CD4-positive, CD25-positive, alpha-beta regulatory T cell (primary cell): ENCODE measurements at regions not wholly inside any gene's neighbourhood (a gene's known extent, or its start where the extent isn't known, plus 50 kb on each side); places are given as distances from the start of the nearest gene placed in this dataset.
"Not testable (repeated sequence)": the region's sequence is repeated elsewhere in the genome, so short reads cannot be mapped to it uniquely, and the experiment has no call there.

Experiments
- ATAC-seq, 2 donors: fragments of 150-1000 bp; cut with Tn5 transposase; one replicate each; pipeline ENCODE4 v1.10.0; 2021; ENCODE audit warnings: low read depth in 2 of 2, moderate number of reproducible peaks in 2 of 2, moderate library complexity in 1 of 2
- DNase-seq, 3 donors: peaks; one replicate each; pipeline versions ENCODE4 v3.0.0 to v3.0.0-alpha.2; 2012 to 2022; ENCODE audit warnings: mixed read lengths in 1 of 3
- H3K27ac ChIP-seq: one replicate; pipeline ENCODE4 v1.7.0; 2013; ENCODE audit warnings: mild to moderate bottlenecking, low read length; ENCODE audit not compliant: insufficient read depth, poor library complexity, severe bottlenecking
- H3K27me3 ChIP-seq: one replicate; pipeline ENCODE4 v1.7.0; 2013; ENCODE audit warnings: low read length; ENCODE audit not compliant: control insufficient read depth, insufficient read depth
- H3K36me3 ChIP-seq: one replicate; pipeline ENCODE4 v1.7.0; 2013; ENCODE audit warnings: mild to moderate bottlenecking, low read length, moderate library complexity; ENCODE audit not compliant: control insufficient read depth, insufficient read depth
- H3K4me1 ChIP-seq: 2 replicates; pipeline ENCODE4 v1.7.0; 2013; ENCODE audit warnings: mild to moderate bottlenecking, low read length; ENCODE audit not compliant: insufficient read depth, control insufficient read depth, poor library complexity, severe bottlenecking
- H3K4me3 ChIP-seq: one replicate; pipeline ENCODE4 v1.7.0; 2013; ENCODE audit warnings: low read depth, mild to moderate bottlenecking, low read length, moderate library complexity
- H3K9me3 ChIP-seq, 2 experiments: 1 replicate in 1 of 2; 2 replicates in 1 of 2; pipeline ENCODE4 v1.7.0; 2013; ENCODE audit warnings: low read length in 2 of 2, mild to moderate bottlenecking in 1 of 2, moderate library complexity in 1 of 2; ENCODE audit not compliant: control insufficient read depth in 2 of 2
- H3K27ac Mint-ChIP-seq, 3 donors: one replicate each; pipeline ENCODE4 v1.8.0; 2020 to 2022; ENCODE audit warnings: mild to moderate bottlenecking in 3 of 3, mixed read lengths in 3 of 3, moderate library complexity in 2 of 3
- H3K27me3 Mint-ChIP-seq: one replicate; pipeline ENCODE4 v1.8.0; 2022; ENCODE audit warnings: mild to moderate bottlenecking, mixed read lengths
- H3K36me3 Mint-ChIP-seq: one replicate; pipeline ENCODE4 v1.8.0; 2020; ENCODE audit warnings: mixed read lengths
- H3K4me1 Mint-ChIP-seq, 4 donors: one replicate each; pipeline ENCODE4 v1.8.0; 2020 to 2022; ENCODE audit warnings: mixed read lengths in 4 of 4, mild to moderate bottlenecking in 1 of 4
- H3K4me3 Mint-ChIP-seq, 4 donors: one replicate each; pipeline ENCODE4 v1.8.0; 2020 to 2022; ENCODE audit warnings: mild to moderate bottlenecking in 4 of 4, mixed read lengths in 4 of 4, moderate library complexity in 3 of 4
- H3K9me3 Mint-ChIP-seq, 7 donors: one replicate each; pipeline ENCODE4 v1.8.0; 2020 to 2022; ENCODE audit warnings: mixed read lengths in 7 of 7, mild to moderate bottlenecking in 3 of 7, moderate library complexity in 2 of 7

DNA sequence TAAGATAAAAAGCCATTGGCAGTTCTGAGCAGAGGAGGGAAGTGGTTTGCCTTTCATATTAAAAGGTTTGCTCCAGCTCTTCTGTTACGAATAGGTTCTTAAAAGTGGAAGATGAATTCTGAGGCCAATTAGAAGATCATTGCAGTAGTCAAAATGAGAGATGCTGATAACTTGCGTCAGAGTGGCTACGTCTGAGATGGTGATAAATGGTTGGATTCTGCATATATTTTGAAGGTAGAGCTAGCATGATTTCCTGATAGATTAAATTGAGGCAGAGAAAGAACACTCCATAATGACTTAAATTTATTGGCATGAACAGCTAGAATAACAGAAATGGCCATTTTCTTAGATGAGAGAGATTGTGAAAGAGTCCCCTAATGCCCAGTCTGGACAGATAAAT, 652.6 kb downstream of the DACH1 start:
- H3K27ac ChIP-seq = no peak overlapping the region
- peaks cover 0 to 10% (median 4%) of the 10 kb centered on the region in 7 donors for H3K9me3 Mint-ChIP-seq
- no peak overlapping the region for H3K4me3 ChIP-seq
- ATAC-seq (no peak), DNase-seq (no peak)
- H3K4me3 Mint-ChIP-seq = no peak overlapping the region
- no peaks in the 10 kb centered on the region for H3K9me3 ChIP-seq
- H3K4me1 ChIP-seq = no peaks in the 10 kb centered on the region
- H3K27me3 ChIP-seq = no peaks in the 10 kb centered on the region
- H3K27me3 Mint-ChIP-seq = no peaks in the 10 kb centered on the region
- no peaks in the 10 kb centered on the region for H3K36me3 Mint-ChIP-seq
- H3K27ac Mint-ChIP-seq = no peak overlapping the region
- H3K4me1 Mint-ChIP-seq = no peaks in the 10 kb centered on the region
- no peaks in the 10 kb centered on the region for H3K36me3 ChIP-seq

- Histone ChIP-seq H3K36me3 (no peaks in the 10 kb centered on the region), H3K27ac (no peak overlapping the region), H3K9me3 (no peaks in the 10 kb centered on the region), H3K4me3 (no peak overlapping the region), H3K4me1 (no peaks in the 10 kb centered on the region), H3K27me3 (no peaks in the 10 kb centered on the region)
- H3K27ac Mint-ChIP-seq = no peak overlapping the region
- no peak for DNase-seq
- peaks cover 0 to 4% (median 4%) of the 10 kb centered on the region in 7 donors for H3K9me3 Mint-ChIP-seq
- H3K4me1 Mint-ChIP-seq = no peaks in the 10 kb centered on the region
- H3K4me3 Mint-ChIP-seq = no peak overlapping the region
- no peaks in the 10 kb centered on the region for H3K36me3 Mint-ChIP-seq
- ATAC-seq = no peak
- no peaks in the 10 kb centered on the region for H3K27me3 Mint-ChIP-seq
These were observed 653.7 kb downstream of the DACH1 start for GRCh38 chr13:71213252-71213821.

- H3K36me3 Mint-ChIP-seq = no peaks in the 10 kb centered on the region
- ATAC-seq (no peak), DNase-seq (no peak)
- no peak overlapping the region for H3K27ac ChIP-seq
- no peaks in the 10 kb centered on the region for H3K27me3 ChIP-seq
- H3K27me3 Mint-ChIP-seq = no peaks in the 10 kb centered on the region
- no peak overlapping the region for H3K4me3 Mint-ChIP-seq
- H3K27ac Mint-ChIP-seq = no peak overlapping the region
- H3K4me3 ChIP-seq = no peak overlapping the region
- H3K4me1 Mint-ChIP-seq = no peaks in the 10 kb centered on the region
- no peaks in the 10 kb centered on the region for H3K36me3 ChIP-seq
- peaks cover 0 to 17% (median 5%) of the 10 kb centered on the region in 7 donors for H3K9me3 Mint-ChIP-seq
- no peaks in the 10 kb centered on the region for H3K9me3 ChIP-seq
- no peaks in the 10 kb centered on the region for H3K4me1 ChIP-seq
These were observed 656.1 kb downstream of the DACH1 start for GRCh38 chr13:71210861-71211260.

DNA sequence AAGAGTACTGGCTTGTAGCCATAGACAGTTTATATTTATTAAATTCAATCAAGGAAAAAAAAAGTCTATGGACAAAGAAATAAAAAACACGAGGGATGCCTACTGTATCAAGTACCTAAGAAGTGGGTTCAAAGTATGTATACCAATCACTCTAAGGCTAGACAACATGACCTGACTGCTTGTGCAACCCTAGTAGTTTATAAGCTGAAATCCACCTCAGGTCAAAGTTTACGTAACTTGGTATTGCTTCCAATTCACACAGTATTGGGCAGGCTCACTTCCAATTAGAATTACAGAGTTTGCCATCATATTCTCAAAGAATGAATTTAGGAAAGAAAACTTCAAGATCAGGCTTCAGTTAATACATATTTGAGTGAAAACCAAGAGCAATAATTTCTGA, 657.8 kb downstream of the DACH1 start:
- DNase-seq = no peak
- Mint-ChIP-seq H3K4me1 (no peaks in the 10 kb centered on the region), H3K4me3 (no peak overlapping the region), H3K36me3 (no peaks in the 10 kb centered on the region), H3K27me3 (no peaks in the 10 kb centered on the region), H3K27ac (no peak overlapping the region), H3K9me3 (peaks cover 0 to 17% (median 5%) of the 10 kb centered on the region in 7 donors)
- H3K36me3 ChIP-seq = no peaks in the 10 kb centered on the region
- no peaks in the 10 kb centered on the region for H3K27me3 ChIP-seq
- H3K4me3 ChIP-seq = no peak overlapping the region
- H3K4me1 ChIP-seq = no peaks in the 10 kb centered on the region
- ATAC-seq = no peak
- H3K27ac ChIP-seq = no peak overlapping the region
- no peaks in the 10 kb centered on the region for H3K9me3 ChIP-seq

- not testable (repeated sequence) for H3K4me1 ChIP-seq, H3K27ac ChIP-seq, H3K36me3 Mint-ChIP-seq, H3K4me1 Mint-ChIP-seq, H3K9me3 ChIP-seq, H3K27me3 ChIP-seq, ATAC-seq, H3K4me3 ChIP-seq, DNase-seq, H3K27me3 Mint-ChIP-seq, H3K27ac Mint-ChIP-seq, H3K36me3 ChIP-seq, H3K4me3 Mint-ChIP-seq
- peaks cover 0 to 20% (median 3%) of the 10 kb centered on the region in 7 donors for H3K9me3 Mint-ChIP-seq
These were observed 682.4 kb downstream of the DACH1 start for GRCh38 chr13:71184583-71184982.

DNA sequence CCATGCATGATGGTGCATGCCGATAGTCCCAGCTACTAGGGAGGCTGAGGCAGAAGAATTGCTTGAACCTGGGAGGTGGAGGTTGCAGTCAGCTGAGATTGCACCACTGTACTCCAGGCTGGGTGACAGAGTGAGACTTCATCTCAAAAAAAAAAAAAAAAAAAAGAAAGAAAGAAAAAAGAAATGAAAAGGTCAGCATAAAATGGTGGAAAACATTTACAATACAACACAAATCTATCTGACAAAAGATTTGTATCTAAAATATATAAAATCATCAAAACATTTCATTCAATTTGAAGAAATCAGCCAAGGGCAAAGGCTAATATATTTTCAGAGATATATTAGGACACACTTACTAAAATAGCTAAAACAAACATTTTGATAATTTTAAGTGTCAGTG, 683.7 kb downstream of the DACH1 start:
- not testable (repeated sequence) for H3K36me3 Mint-ChIP-seq, DNase-seq, ATAC-seq, H3K4me1 Mint-ChIP-seq, H3K4me3 Mint-ChIP-seq, H3K27me3 ChIP-seq, H3K27me3 Mint-ChIP-seq, H3K4me3 ChIP-seq, H3K27ac ChIP-seq, H3K27ac Mint-ChIP-seq, H3K4me1 ChIP-seq, H3K36me3 ChIP-seq, H3K9me3 ChIP-seq
- peaks cover 0 to 20% (median 3%) of the 10 kb centered on the region in 7 donors for H3K9me3 Mint-ChIP-seq

GRCh38 chr13:71171740-71172139, 695.3 kb downstream of the DACH1 start:
- ATAC-seq (no peak), DNase-seq (no peak)
- Mint-ChIP-seq H3K4me1 (no peaks in the 10 kb centered on the region), H3K27ac (no peak overlapping the region), H3K27me3 (no peaks in the 10 kb centered on the region), H3K36me3 (no peaks in the 10 kb centered on the region), H3K4me3 (no peak overlapping the region), H3K9me3 (peaks cover 1 to 14% (median 2%) of the 10 kb centered on the region in 7 donors)
- Histone ChIP-seq H3K27ac (no peak overlapping the region), H3K9me3 (peaks cover 3 to 7% of the 10 kb centered on the region in 2 experiments), H3K4me1 (no peaks in the 10 kb centered on the region), H3K36me3 (no peaks in the 10 kb centered on the region), H3K27me3 (no peaks in the 10 kb centered on the region), H3K4me3 (no peak overlapping the region)

GRCh38 chr13:71169180-71169579, 697.8 kb downstream of the DACH1 start:
- Histone ChIP-seq H3K27me3 (no peaks in the 10 kb centered on the region), H3K4me1 (no peaks in the 10 kb centered on the region), H3K27ac (no peak overlapping the region), H3K4me3 (no peak overlapping the region), H3K36me3 (no peaks in the 10 kb centered on the region), H3K9me3 (peaks cover 0 to 7% of the 10 kb centered on the region in 2 experiments)
- H3K4me1 Mint-ChIP-seq = no peaks in the 10 kb centered on the region
- H3K27me3 Mint-ChIP-seq = no peaks in the 10 kb centered on the region
- no peaks in the 10 kb centered on the region for H3K36me3 Mint-ChIP-seq
- no peak for DNase-seq
- H3K9me3 Mint-ChIP-seq = peaks cover 0 to 4% (median 3%) of the 10 kb centered on the region in 7 donors
- no peak overlapping the region for H3K4me3 Mint-ChIP-seq
- no peak for ATAC-seq
- H3K27ac Mint-ChIP-seq = no peak overlapping the region
